ENCODE measurements at regions not wholly inside any gene's neighbourhood (a gene's known extent, or its start where the extent isn't known, plus 50 kb on each side); places are given as distances from the start of the nearest gene placed in this dataset.
"Not testable (repeated sequence)": the region's sequence is repeated elsewhere in the genome, so short reads cannot be mapped to it uniquely, and the experiment has no call there.

GRCh38 chr3:182508919-182509711 is 284.2 kb upstream of the ATP11B start:
- no peak for DNase-seq (ENCODE audit: low read depth)

- DNase-seq (ENCODE audit: low read depth) = no peak
These were observed 283.4 kb upstream of the ATP11B start for GRCh38 chr3:182509844-182510460.

- no peak for DNase-seq (ENCODE audit: low read depth)
These were observed 278.9 kb upstream of the ATP11B start for GRCh38 chr3:182514236-182514964.

GRCh38 chr3:182516597-182517336 is 276.5 kb upstream of the ATP11B start:
- DNase-seq (ENCODE audit: low read depth) = no peak

- DNase-seq (ENCODE audit: low read depth) = no peak
These were observed 273.7 kb upstream of the ATP11B start for GRCh38 chr3:182519569-182519968.

GRCh38 chr3:182521339-182521738 is 272.0 kb upstream of the ATP11B start:
- no peak for DNase-seq (ENCODE audit: low read depth)

- DNase-seq (ENCODE audit: low read depth) = not testable (repeated sequence)
These were observed 269.9 kb upstream of the ATP11B start for GRCh38 chr3:182523424-182523823.

- DNase-seq (ENCODE audit: low read depth) = no peak
These were observed 269.5 kb upstream of the ATP11B start for GRCh38 chr3:182523836-182524235.

- peak; percentile 13 for DNase-seq (ENCODE audit: low read depth)
These were observed 268.4 kb upstream of the ATP11B start for GRCh38 chr3:182524711-182525401.

- no peak for DNase-seq (ENCODE audit: low read depth)
These were observed 267.4 kb upstream of the ATP11B start for GRCh38 chr3:182525766-182526374.

GRCh38 chr3:182527745-182528144 is 265.6 kb upstream of the ATP11B start:
- no peak for DNase-seq (ENCODE audit: low read depth)

GRCh38 chr3:182530316-182530715 is 263.0 kb upstream of the ATP11B start:
- DNase-seq (ENCODE audit: low read depth) = no peak

- DNase-seq (ENCODE audit: low read depth) = no peak
These were observed 259.9 kb upstream of the ATP11B start for GRCh38 chr3:182533394-182533793.

GRCh38 chr3:182544542-182544941 is 248.8 kb upstream of the ATP11B start:
- DNase-seq (ENCODE audit: low read depth) = no peak

GRCh38 chr3:182562274-182562673 is 231.0 kb upstream of the ATP11B start:
- no peak for DNase-seq (ENCODE audit: low read depth)

GRCh38 chr3:182565916-182566796 is 227.1 kb upstream of the ATP11B start:
- DNase-seq (ENCODE audit: low read depth) = no peak

- no peak for DNase-seq (ENCODE audit: low read depth)
These were observed 225.6 kb upstream of the ATP11B start for GRCh38 chr3:182567700-182568099.

GRCh38 chr3:182568261-182568660 is 225.0 kb upstream of the ATP11B start:
- no peak for DNase-seq (ENCODE audit: low read depth)

GRCh38 chr3:182568876-182569275 is 224.4 kb upstream of the ATP11B start:
- DNase-seq (ENCODE audit: low read depth) = no peak
